Choroid plexus epithelial cell (primary cell): ENCODE measurements at regions not wholly inside any gene's neighbourhood (a gene's known extent, or its start where the extent isn't known, plus 50 kb on each side); places are given as distances from the start of the nearest gene placed in this dataset.

Experiments used
- DNase-seq: peaks from one replicate; pipeline ENCODE4 v3.0.0-alpha.2; 2010; ENCODE audit warnings: low read depth
- H3K4me3 ChIP-seq: 2 replicates; pipeline ENCODE4 v1.5.1; 2011; ENCODE audit warnings: low read depth, mild to moderate bottlenecking, control low read depth, low read length, moderate library complexity
- CTCF ChIP-seq: conservative IDR thresholded peaks from 2 replicates; pipeline ENCODE4 v1.5.1; 2011; ENCODE audit warnings: low read depth, mild to moderate bottlenecking, control low read depth, inconsistent platforms, low read length, moderate library complexity

DNA sequence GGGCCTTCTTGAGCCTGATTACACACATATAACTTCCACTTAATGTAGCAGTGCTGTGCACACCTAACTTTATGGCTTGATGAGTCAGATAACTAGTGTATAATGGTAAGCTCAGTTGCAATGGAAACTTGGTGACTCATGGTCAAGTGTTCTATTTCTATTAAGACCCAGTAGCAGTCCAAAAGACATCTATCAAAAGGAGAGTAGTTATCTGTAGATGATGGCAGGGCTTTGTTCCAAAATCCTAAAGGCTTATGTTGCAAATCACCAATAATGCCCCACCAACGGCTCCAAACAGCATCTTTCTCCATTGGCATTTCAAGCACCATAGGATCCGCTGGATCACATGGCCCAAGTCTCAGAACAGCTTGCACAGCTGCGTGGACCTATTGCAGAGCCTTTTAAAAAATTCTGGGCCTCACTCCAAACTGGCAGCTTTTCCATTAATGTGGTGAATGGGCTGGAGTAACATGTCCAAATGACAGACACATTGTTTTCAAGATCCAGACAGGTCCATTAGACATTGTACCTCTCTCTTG, 566.8 kb upstream of the USP24 start:
- DNase-seq: peak; percentile 74
- TF ChIP-seq CTCF: no peak
- H3K4me3 ChIP-seq: no peak overlapping the region

GRCh38 chr1:55781003-55781402, 565.8 kb upstream of the USP24 start:
- H3K4me3 ChIP-seq: no peak overlapping the region
- no peak for TF ChIP-seq CTCF
- DNase-seq: no peak

GRCh38 chr1:55777545-55777944, 562.4 kb upstream of the USP24 start:
- TF ChIP-seq CTCF: no peak
- no peak for DNase-seq
- H3K4me3 ChIP-seq: no peak overlapping the region

DNA sequence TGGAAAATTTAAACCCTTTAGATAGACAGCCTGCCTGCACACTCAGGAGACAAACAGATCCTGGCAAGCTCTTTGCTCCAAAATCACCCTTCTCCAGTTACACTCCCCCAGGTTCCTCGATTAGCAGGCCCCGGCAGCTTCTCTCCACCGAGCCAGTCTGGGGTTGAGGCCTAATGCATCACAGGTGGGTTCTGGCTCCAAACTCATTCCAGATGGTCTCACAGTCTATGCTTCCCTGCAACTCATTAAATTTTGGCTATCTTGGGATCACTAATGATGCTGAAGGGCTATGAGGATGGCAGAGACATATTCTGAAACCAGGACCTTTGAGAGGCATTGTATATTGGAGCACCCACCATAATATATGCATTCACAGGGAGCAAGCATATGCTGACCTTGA, 559.8 kb upstream of the USP24 start:
- no peak overlapping the region for H3K4me3 ChIP-seq
- no peak for TF ChIP-seq CTCF
- no peak for DNase-seq

DNA sequence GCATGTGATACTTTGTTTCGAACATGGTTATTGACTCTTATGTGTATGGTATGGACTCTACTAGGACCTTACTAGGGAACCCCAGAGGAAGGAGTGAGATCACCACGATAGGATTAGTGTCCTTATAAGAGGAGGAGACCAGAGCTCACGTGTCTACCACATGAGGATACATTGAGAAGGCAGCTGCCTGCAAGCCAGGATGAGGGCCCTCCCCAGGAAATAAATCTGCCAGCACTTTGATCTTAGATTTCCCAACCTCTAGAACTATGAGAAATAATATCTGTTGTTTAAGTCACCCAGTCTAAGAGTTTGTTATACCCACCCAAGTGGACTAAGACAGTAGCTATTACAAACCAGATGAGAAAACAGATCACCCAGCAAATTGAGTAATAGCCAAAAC, 559.3 kb upstream of the USP24 start:
- no peak overlapping the region for H3K4me3 ChIP-seq
- no peak for TF ChIP-seq CTCF
- no peak for DNase-seq

- no peak for TF ChIP-seq CTCF
- no peak overlapping the region for H3K4me3 ChIP-seq
- no peak for DNase-seq
Observed at GRCh38 chr1:55773211-55773940, 558.2 kb upstream of the USP24 start.

DNA sequence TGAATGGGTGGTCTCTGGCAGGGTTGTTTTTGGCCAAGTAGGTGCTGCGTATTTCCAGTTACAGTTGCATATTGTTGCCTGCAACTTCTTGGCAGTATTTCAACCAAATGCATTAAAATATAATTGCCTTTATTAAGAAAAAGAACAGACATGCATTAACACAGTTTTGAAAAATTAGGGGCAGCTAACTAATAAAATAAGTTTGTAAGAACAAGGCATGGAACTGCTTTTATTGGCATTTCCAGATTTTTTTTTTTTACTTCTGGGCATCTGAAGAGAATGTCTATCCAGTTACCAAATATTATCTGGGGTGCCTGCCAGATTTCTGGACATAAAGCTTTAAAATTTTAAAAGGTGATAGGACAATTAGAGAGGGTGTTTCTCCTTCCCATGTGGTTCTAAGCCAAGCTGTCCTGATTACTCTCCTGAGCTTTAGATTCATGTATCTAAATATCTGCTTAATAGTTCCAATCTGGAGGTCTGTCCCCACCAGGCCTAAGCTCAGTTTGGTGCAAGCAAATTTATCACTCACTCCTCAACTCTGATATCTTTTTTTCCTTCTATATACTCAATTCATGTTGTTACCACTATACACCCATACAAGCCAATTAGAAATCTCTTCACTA, 553.3 kb upstream of the USP24 start:
- no peak for TF ChIP-seq CTCF
- no peak for DNase-seq
- no peak overlapping the region for H3K4me3 ChIP-seq
